ENCODE measurements at regions not wholly inside any gene's neighbourhood (a gene's known extent, or its start where the extent isn't known, plus 50 kb on each side); places are given as distances from the start of the nearest gene placed in this dataset.

DNA sequence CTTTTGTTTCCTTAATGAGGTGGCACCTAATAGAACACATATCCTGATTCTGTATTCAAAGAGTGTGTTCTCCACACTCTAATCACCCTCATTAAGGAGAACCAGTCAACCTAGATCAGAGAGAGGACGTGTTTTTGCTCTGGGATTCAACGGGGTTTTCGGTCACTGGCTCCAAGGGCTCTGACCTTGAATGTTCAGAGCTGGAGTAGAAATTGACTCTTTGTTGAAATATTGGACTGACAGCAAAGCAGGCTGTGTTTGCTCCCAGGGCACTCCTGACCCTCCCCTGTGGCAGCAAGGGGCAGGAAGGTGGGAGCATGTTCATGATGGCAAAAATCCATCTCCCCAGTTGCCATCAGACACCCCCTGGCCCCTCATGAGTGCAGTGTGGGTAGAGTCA is 1193.0 kb downstream of the AACS start:
- no peak for TF ChIP-seq GATA2 (IDR thresholded peaks at IDR 0.05; ENCODE audit: low read depth, low read length)
- TF ChIP-seq GATA3 (IDR thresholded peaks at IDR 0.05; ENCODE audit: low read depth, low read length) = no peak

Data from SH-SY5Y (cell line).